T-cell (primary cell): ENCODE measurements at regions not wholly inside any gene's neighbourhood (a gene's known extent, or its start where the extent isn't known, plus 50 kb on each side); places are given as distances from the start of the nearest gene placed in this dataset.

ENCODE experiments used
- ATAC-seq, 4 experiments: fragments of 200-7000 bp in 3 of 4; fragments of 150-1000 bp in 1 of 4; cut with Tn5 transposase; replicated peaks in 1 of 4; 1 replicate in 3 of 4; 2 replicates in 1 of 4; pipeline ENCODE4 v1.10.0; 2021; ENCODE audit warnings: moderate library complexity in 3 of 4, mild to moderate bottlenecking in 2 of 4, moderate number of reproducible peaks in 1 of 4
- CTCF ChIA-PET, 2 donors: fragments of 300-600 bp; sonication (Branson Sonifier 250); formaldehyde crosslinking; loops; one replicate each; lab custom pipeline; 2022; ENCODE audit warnings: antibody characterized with exemption in 2 of 2; lab: Charles Lee
- POLR2A ChIA-PET, 2 donors: fragments of 300-600 bp; sonication (Branson Sonifier 250); formaldehyde crosslinking; loops; one replicate each; lab custom pipeline; 2022; ENCODE audit warnings: antibody characterized with exemption in 2 of 2; lab: Charles Lee
- DNase-seq, 35 experiments: peaks; one replicate each; pipeline versions ENCODE4 v3.0.0 to v3.0.0-alpha.2; 2013 to 2023
- H3K27ac ChIP-seq: one replicate; pipeline ENCODE4 v1.5.1; 2013; ENCODE audit warnings: low read length
- H3K27me3 ChIP-seq, 2 experiments: replicated peaks in 1 of 2; 1 replicate in 1 of 2; 2 replicates in 1 of 2; pipeline versions ENCODE4 v1.6.1 to v1.7.0; 2013; ENCODE audit warnings: low read length in 1 of 2, mixed read lengths in 1 of 2; ENCODE audit not compliant: control insufficient read depth in 2 of 2, insufficient read depth in 2 of 2; ENCODE audit errors: extremely low read depth in 1 of 2
- H3K36me3 ChIP-seq, 2 donors: 1 replicate in 1 of 2; 2 replicates in 1 of 2; pipeline versions ENCODE4 v1.6.1 to v1.7.0; 2013; ENCODE audit warnings: low read length in 1 of 2; ENCODE audit not compliant: control insufficient read depth in 2 of 2, insufficient read depth in 1 of 2; ENCODE audit errors: extremely low read depth in 1 of 2
- H3K4me1 ChIP-seq, 2 experiments: 1 replicate in 1 of 2; 2 replicates in 1 of 2; pipeline versions ENCODE4 v1.6.1 to v1.7.0; 2013; ENCODE audit warnings: low read length in 2 of 2, mixed read lengths in 1 of 2; ENCODE audit not compliant: insufficient read depth in 2 of 2, control insufficient read depth in 1 of 2; ENCODE audit errors: extremely low read depth in 1 of 2
- H3K4me3 ChIP-seq, 2 donors: 1 replicate in 1 of 2; 2 replicates in 1 of 2; pipeline versions ENCODE4 v1.5.1 to v1.7.0; 2013; ENCODE audit warnings: mild to moderate bottlenecking in 2 of 2, low read length in 1 of 2, moderate library complexity in 1 of 2; ENCODE audit not compliant: control insufficient read depth in 1 of 2; ENCODE audit errors: extremely low read depth in 1 of 2
- H3K9me3 ChIP-seq: 2 replicates; pipeline ENCODE4 v1.7.0; 2013
- H3K27ac Mint-ChIP-seq, 2 donors: one replicate each; pipeline ENCODE4 v1.8.0; 2020 to 2021; ENCODE audit warnings: mild to moderate bottlenecking in 2 of 2, mixed read lengths in 2 of 2
- H3K27me3 Mint-ChIP-seq, 2 donors: one replicate each; pipeline ENCODE4 v1.8.0; 2021 to 2022; ENCODE audit warnings: mixed read lengths in 2 of 2
- H3K36me3 Mint-ChIP-seq: one replicate; pipeline ENCODE4 v1.8.0; 2021; ENCODE audit warnings: mixed read lengths
- H3K4me1 Mint-ChIP-seq, 3 donors: one replicate each; pipeline ENCODE4 v1.8.0; 2020 to 2022; ENCODE audit warnings: mixed read lengths in 3 of 3, mild to moderate bottlenecking in 1 of 3
- H3K4me3 Mint-ChIP-seq, 3 donors: one replicate each; pipeline ENCODE4 v1.8.0; 2020 to 2022; ENCODE audit warnings: mild to moderate bottlenecking in 3 of 3, mixed read lengths in 3 of 3, moderate library complexity in 3 of 3
- H3K9me3 Mint-ChIP-seq, 3 donors: one replicate each; pipeline ENCODE4 v1.8.0; 2020 to 2022; ENCODE audit warnings: mixed read lengths in 3 of 3
- WGBS: methylation state at CpG from one replicate; pipeline ENCODE4 v1.1.5; 2013; ENCODE audit warnings: missing lambda C conversion rate; ENCODE audit not compliant: insufficient coverage; 5-methylcytosine and 5-hydroxymethylcytosine counted together

DNA sequence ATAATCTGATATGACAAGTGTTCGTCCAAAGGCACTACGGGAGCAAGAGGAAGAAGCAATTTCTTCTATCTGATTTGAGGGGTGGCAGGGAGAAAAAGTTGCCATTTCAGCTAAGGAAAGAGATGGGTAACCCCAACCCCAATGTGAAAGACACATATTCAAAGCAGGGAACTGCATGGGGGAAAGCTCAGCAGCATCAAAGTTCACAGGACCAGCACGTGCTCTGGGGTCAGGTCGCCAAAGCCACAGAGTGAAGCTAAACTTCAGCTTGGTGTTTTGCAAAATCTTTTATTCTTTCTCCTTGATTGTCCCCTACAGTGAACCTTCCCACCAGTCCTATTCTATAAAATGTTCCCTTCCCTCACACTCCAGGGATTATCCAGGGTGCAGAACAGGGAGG, 112.8 kb upstream of the PPP2R2D start:
- H3K36me3 ChIP-seq, result no peaks in the 10 kb centered on the region
- Mint-ChIP-seq H3K27me3 (peaks cover 15 to 21% of the 10 kb centered on the region in 2 donors), H3K36me3 (no peaks in the 10 kb centered on the region), H3K4me3 (no peak overlapping the region), H3K27ac (no peak overlapping the region), H3K9me3 (no peaks in the 10 kb centered on the region), H3K4me1 (no peaks in the 10 kb centered on the region)
- no peak overlapping the region for H3K27ac ChIP-seq
- H3K9me3 ChIP-seq, result no peaks in the 10 kb centered on the region
- H3K4me1 ChIP-seq, result no peaks in the 10 kb centered on the region
- ChIA-PET CTCF (interaction anchor here in 1 of 2 donors (0.6 kb wide), 2 partner anchors 1069 to 1564 kb away, joined by 4 to 5 read pairs; no protein-coding TSS in a partner anchor), POLR2A (no interaction called here)
- 58% methylated on average over 2 of the region's 4 CpGs for WGBS
- no peak overlapping the region for H3K4me3 ChIP-seq
- DNase-seq, result no peak
- ATAC-seq, result no peak
- H3K27me3 ChIP-seq, result peaks cover 0 to 34% of the 10 kb centered on the region in 2 experiments

DNA sequence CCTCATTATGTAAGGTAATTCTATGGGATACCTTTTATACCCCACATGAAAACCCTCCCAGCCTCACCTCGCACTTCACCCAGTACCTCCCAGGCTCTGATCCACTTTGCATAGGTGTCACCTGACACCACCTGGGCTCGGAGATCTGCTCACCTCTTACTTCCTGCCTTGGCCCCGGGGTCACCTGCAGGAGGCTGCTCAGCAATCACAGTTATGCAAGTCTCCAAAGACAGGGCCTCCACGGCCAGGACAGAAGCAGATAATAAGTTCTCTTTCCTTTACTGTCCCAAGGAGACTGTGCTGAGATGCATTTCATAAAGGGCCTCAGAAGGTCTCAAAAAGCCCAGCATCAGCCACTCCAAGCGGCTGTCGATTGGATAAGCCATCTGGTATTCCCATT, 112.4 kb upstream of the PPP2R2D start:
- H3K4me1 Mint-ChIP-seq, result no peaks in the 10 kb centered on the region
- no peaks in the 10 kb centered on the region for H3K36me3 ChIP-seq
- POLR2A ChIA-PET, result no interaction called here
- no peaks in the 10 kb centered on the region for H3K36me3 Mint-ChIP-seq
- no peak overlapping the region for H3K4me3 ChIP-seq
- ATAC-seq (no peak), DNase-seq (peak in 1 of 35 experiments; percentile 9)
- H3K27ac ChIP-seq, result no peak overlapping the region
- H3K27ac Mint-ChIP-seq, result no peak overlapping the region
- peaks cover 0 to 37% of the 10 kb centered on the region in 2 experiments for H3K27me3 ChIP-seq
- CTCF ChIA-PET, result interaction anchor here in 1 of 2 donors (0.6 kb wide), 2 partner anchors 1069 to 1565 kb away, joined by 4 to 5 read pairs; no protein-coding TSS in a partner anchor
- no peak overlapping the region for H3K4me3 Mint-ChIP-seq
- H3K9me3 Mint-ChIP-seq, result no peaks in the 10 kb centered on the region
- H3K27me3 Mint-ChIP-seq, result peaks cover 15 to 21% of the 10 kb centered on the region in 2 donors
- H3K9me3 ChIP-seq, result no peaks in the 10 kb centered on the region
- H3K4me1 ChIP-seq, result no peaks in the 10 kb centered on the region
- 31% methylated on average over 4 of the region's 6 CpGs for WGBS

DNA sequence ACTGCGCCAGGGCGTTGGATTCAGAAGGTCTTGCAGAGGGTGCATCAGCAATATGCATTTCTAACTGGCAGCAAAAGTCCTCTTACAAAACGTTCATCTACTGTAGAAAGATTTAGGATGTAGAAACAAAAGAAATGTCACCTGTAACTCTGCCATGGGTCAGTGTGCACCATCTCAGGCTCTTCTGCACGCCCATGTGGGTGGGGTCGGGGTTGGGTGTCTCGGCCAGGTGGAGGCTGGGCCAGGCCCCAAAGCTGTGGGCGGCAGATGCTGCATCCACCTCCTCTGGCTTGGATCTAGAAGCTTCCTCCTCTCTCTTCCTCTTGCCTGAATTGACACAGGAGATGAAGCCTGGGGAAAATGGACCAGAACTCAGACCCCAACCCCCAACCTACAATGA, 111.3 kb upstream of the PPP2R2D start:
- POLR2A ChIA-PET, result interaction anchor here in 1 of 2 donors (0.6 kb wide), 1 partner anchor 1048 kb away, joined by 5 read pairs; no protein-coding TSS in a partner anchor
- no peaks in the 10 kb centered on the region for H3K9me3 Mint-ChIP-seq
- no peak overlapping the region for H3K27ac Mint-ChIP-seq

DNA sequence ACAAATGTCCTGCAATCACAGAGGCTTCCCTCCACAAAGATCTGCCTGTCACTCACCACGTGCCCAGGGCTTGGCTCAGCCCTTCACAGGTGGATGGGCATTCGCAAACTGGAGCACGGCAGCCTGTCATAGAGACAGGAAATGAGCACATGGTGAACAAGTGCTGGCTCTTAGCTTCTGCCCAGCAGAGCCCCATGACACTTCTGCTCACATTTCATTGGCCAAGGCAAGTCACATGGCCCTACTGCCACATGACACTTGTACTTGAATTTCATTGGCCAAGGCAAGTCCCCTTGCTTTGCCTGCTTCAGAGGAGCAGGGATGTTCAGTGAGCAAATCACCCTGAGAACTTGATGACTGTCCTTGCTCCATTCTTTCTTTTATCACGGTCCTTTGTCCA, 110.8 kb upstream of the PPP2R2D start:
- H3K9me3 ChIP-seq, result no peaks in the 10 kb centered on the region
- no peak overlapping the region for H3K4me3 ChIP-seq
- no peaks in the 10 kb centered on the region for H3K9me3 Mint-ChIP-seq
- CTCF ChIA-PET, result no interaction called here
- no peaks in the 10 kb centered on the region for H3K4me1 ChIP-seq
- no peak for ATAC-seq
- no peak overlapping the region for H3K27ac ChIP-seq
- DNase-seq, result no peak
- peaks cover 0 to 33% of the 10 kb centered on the region in 2 experiments for H3K27me3 ChIP-seq
- 71% methylated on average over 4 of the region's 4 CpGs for WGBS
- no peak overlapping the region for H3K4me3 Mint-ChIP-seq
- no peaks in the 10 kb centered on the region for H3K4me1 Mint-ChIP-seq
- H3K36me3 Mint-ChIP-seq, result no peaks in the 10 kb centered on the region
- POLR2A ChIA-PET, result no interaction called here
- H3K36me3 ChIP-seq, result no peaks in the 10 kb centered on the region
- H3K27me3 Mint-ChIP-seq, result peaks cover 17 to 23% of the 10 kb centered on the region in 2 donors
- H3K27ac Mint-ChIP-seq, result no peak overlapping the region

More for the DNA sequence above, 111.3 kb upstream of the PPP2R2D start:
- no peaks in the 10 kb centered on the region for H3K4me1 Mint-ChIP-seq
- H3K9me3 ChIP-seq, result no peaks in the 10 kb centered on the region
- no peaks in the 10 kb centered on the region for H3K36me3 Mint-ChIP-seq
- no peak for DNase-seq
- H3K27me3 ChIP-seq, result peaks cover 0 to 37% of the 10 kb centered on the region in 2 experiments
- H3K4me3 Mint-ChIP-seq, result no peak overlapping the region
- H3K4me1 ChIP-seq, result no peaks in the 10 kb centered on the region
- CTCF ChIA-PET, result no interaction called here
- no peaks in the 10 kb centered on the region for H3K36me3 ChIP-seq
- ATAC-seq, result no peak
- H3K4me3 ChIP-seq, result no peak overlapping the region
- H3K27me3 Mint-ChIP-seq, result peaks cover 15 to 25% of the 10 kb centered on the region in 2 donors
- 87% methylated on average over 5 of the region's 7 CpGs for WGBS
- H3K27ac ChIP-seq, result no peak overlapping the region

DNA sequence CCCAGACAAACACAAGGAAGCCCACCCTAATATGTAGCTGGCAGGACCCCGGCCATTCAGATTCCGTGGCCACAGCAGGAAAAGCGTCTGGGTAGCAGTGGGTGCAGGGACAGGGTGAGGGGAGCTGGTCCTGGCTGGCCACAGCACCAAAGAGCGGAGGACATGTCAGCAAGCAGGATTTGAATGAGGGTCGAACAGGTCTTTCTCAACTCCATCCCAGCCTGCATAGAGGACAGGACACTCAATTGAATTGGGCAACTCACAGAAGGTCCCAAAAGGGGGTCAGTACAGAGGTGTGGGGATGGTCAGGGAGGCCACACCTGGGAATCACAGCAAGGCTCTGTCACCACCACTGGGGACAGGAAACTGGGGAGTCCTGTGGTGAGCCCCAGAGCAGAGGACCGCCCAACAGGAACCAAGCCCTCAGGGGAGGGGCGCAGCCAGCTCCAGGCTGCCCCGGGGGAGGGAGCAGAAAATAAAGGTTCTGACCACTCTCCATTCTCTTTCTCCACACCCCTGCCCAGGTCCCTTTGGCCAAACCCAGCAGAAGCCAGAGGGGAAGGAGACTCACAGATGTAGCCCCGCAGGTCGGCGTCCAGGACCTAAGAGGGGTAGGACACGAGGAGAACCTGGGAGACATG, 108.7 kb upstream of the PPP2R2D start:
- peaks cover 22 to 23% of the 10 kb centered on the region in 2 donors for H3K27me3 Mint-ChIP-seq
- Histone ChIP-seq H3K4me3 (no peak overlapping the region), H3K27me3 (peaks cover 0 to 33% of the 10 kb centered on the region in 2 experiments), H3K36me3 (no peaks in the 10 kb centered on the region), H3K27ac (no peak overlapping the region), H3K4me1 (no peaks in the 10 kb centered on the region), H3K9me3 (peaks cover 2% of the 10 kb centered on the region)
- ATAC-seq (no peak), DNase-seq (no peak)
- H3K27ac Mint-ChIP-seq, result no peak overlapping the region
- POLR2A ChIA-PET, result no interaction called here
- peaks cover 0 to 11% (median 0%) of the 10 kb centered on the region in 3 donors for H3K9me3 Mint-ChIP-seq
- H3K4me3 Mint-ChIP-seq, result no peak overlapping the region
- no peaks in the 10 kb centered on the region for H3K4me1 Mint-ChIP-seq
- 85% methylated on average over 4 of the region's 12 CpGs for WGBS
- CTCF ChIA-PET, result no interaction called here
- no peaks in the 10 kb centered on the region for H3K36me3 Mint-ChIP-seq

DNA sequence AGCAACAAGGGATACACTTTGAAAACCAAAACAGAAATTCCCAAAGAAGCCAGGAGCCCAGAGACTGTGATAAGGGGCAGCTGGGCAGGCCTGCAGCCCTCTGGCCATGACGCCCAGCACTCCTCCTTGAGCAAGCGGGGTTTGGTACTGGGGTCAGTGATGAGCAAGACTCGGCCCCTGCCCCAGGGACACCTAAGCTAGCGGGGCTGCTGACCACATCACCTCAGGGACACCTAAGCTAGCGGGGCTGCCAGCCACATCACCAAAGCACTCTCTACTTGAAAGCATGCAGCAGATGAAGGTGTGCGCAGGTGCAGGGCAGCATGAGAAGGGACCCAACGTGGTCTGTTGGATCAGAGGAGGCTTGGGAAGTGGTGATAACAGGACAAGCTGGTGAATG, 108.0 kb upstream of the PPP2R2D start:
- DNase-seq (no peak), ATAC-seq (no peak)
- H3K4me1 Mint-ChIP-seq, result no peaks in the 10 kb centered on the region
- peaks cover 4% of the 10 kb centered on the region for H3K9me3 ChIP-seq
- peaks cover 0 to 31% of the 10 kb centered on the region in 2 experiments for H3K27me3 ChIP-seq
- H3K4me3 Mint-ChIP-seq, result no peak overlapping the region
- WGBS, result 82% methylated on average over 5 of the region's 7 CpGs
- H3K9me3 Mint-ChIP-seq, result peaks cover 0 to 12% (median 0%) of the 10 kb centered on the region in 3 donors
- H3K27me3 Mint-ChIP-seq, result peaks cover 20 to 23% of the 10 kb centered on the region in 2 donors
- H3K27ac ChIP-seq, result no peak overlapping the region
- ChIA-PET CTCF (no interaction called here), POLR2A (no interaction called here)
- H3K36me3 ChIP-seq, result no peaks in the 10 kb centered on the region
- no peak overlapping the region for H3K4me3 ChIP-seq
- no peak overlapping the region for H3K27ac Mint-ChIP-seq
- H3K4me1 ChIP-seq, result no peaks in the 10 kb centered on the region
- H3K36me3 Mint-ChIP-seq, result no peaks in the 10 kb centered on the region
